ENCODE measurements at regions not wholly inside any gene's neighbourhood (a gene's known extent, or its start where the extent isn't known, plus 50 kb on each side); places are given as distances from the start of the nearest gene placed in this dataset.

DNA sequence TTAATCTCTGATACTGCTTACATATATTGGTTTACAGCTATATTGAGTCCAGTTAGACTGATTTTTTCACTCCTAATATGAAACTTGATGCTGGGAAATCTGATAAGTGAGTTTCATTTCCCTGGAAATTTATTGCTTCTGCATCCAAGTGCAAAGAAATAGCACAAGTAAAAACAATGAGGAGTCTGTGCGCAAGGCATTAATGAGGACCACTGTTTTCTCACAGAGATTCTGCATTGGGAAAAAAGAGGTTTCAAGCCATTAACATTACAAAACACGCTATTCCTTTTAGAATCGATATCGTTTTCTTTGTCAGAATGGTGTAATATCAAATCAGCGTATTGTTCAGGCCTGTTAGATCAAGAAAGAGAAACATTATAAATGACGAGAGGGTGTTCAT, 723.3 kb upstream of the ARRDC4 start:
- no peak overlapping the region for H2BK20ac ChIP-seq (ENCODE audit: low read depth, low read length)
- in situ Hi-C loops (cut with MboI; ENCODE audit: low sequenced_read_pairs) = loop anchor here (10.0 to 25.0 kb wide), 2 partner anchors 892 to 1975 kb away; no protein-coding TSS in a partner anchor

More for the DNA sequence above, 723.3 kb upstream of the ARRDC4 start:
- Histone ChIP-seq H2AK5ac (ENCODE audit: low read depth, low read length) (no peak overlapping the region), H3K9me3 (ENCODE audit: control insufficient read depth, insufficient read depth, low read length) (peaks cover 3% of the 10 kb centered on the region; the same call in 1 of the 2 replicates), H4K5ac (ENCODE audit: low read depth, low read length) (no peak overlapping the region), H3K14ac (replicated peaks; ENCODE audit: low read depth, low read length) (no peak overlapping the region), H4K91ac (ENCODE audit: insufficient read depth, low read depth, low read length) (no peak overlapping the region), H3K56ac (ENCODE audit: extremely low read depth, insufficient read depth, low read length) (no peak overlapping the region), H4K20me1 (ENCODE audit: insufficient read depth, low read length) (no peaks in the 10 kb centered on the region), H4K8ac (ENCODE audit: low read depth in 2 of 2, low read length in 2 of 2) (no peak overlapping the region), H2BK120ac (ENCODE audit: low read depth, low read length) (no peak overlapping the region), H3K4me1 (ENCODE audit: control insufficient read depth, insufficient read depth, low read length) (no peaks in the 10 kb centered on the region), H3K9ac (ENCODE audit: low read depth, low read length) (no peak overlapping the region), H2BK5ac (ENCODE audit: low read depth, low read length, poor library complexity, severe bottlenecking) (no peak overlapping the region), H2BK15ac (ENCODE audit: low read depth, low read length) (no peak overlapping the region), H2AFZ (replicated peaks; ENCODE audit: low read length, poor library complexity) (no peak overlapping the region), H3K27ac (ENCODE audit: insufficient read depth, low read length) (no peak overlapping the region), H3K27me3 (ENCODE audit: control insufficient read depth, insufficient read depth, low read length) (no peaks in the 10 kb centered on the region), H3K4ac (ENCODE audit: low read depth, low read length) (no peak overlapping the region), H2AK9ac (replicated peaks; ENCODE audit: low read depth, low read length, poor library complexity) (no peak overlapping the region), H3K79me1 (ENCODE audit: low read depth in 1 of 2, low read length in 2 of 2) (no peaks in the 10 kb centered on the region), H3K9me1 (ENCODE audit: insufficient read depth, low read length) (no peaks in the 10 kb centered on the region), H3K4me3 (ENCODE audit: insufficient read depth, low read depth, low read length) (no peak overlapping the region), H3K4me2 (ENCODE audit: low read depth, low read length) (no peak overlapping the region), H3K36me3 (ENCODE audit: control insufficient read depth, insufficient read depth, low read length) (no peaks in the 10 kb centered on the region), H3K23ac (ENCODE audit: low read depth, low read length) (no peak overlapping the region), H3K18ac (ENCODE audit: low read depth, low read length) (no peak overlapping the region)
- ATAC-seq (ENCODE audit: low read depth) (no peak), DNase-seq (no peak)
- CTCF ChIA-PET = no interaction called here
- WGBS, 2 experiments (ENCODE audit: extremely low coverage in 2 of 2, insufficient read length in 1 of 2) = 100% methylated on average over 1 of the region's 6 CpGs; no CpG with 5 or more reads in 1 of the 2 experiments
- dilution Hi-C loops (cut with HindIII; ENCODE audit: low sequenced_read_pairs, unreplicated experiment) (no loop called here), intact Hi-C loops (cut with micrococcal nuclease) (no loop called here)
- POLR2A ChIA-PET (ENCODE audit: unreplicated experiment) = no interaction called here
- no TSS peak for BruUV-seq (replicated peaks)
- TF ChIP-seq NFE2L2 (IDR thresholded peaks at IDR 0.05; ENCODE audit: low read depth, low read length) (no peak), RFX5 (IDR thresholded peaks at IDR 0.05; ENCODE audit: low read depth, low read length) (no peak), RCOR1 (IDR thresholded peaks at IDR 0.05; ENCODE audit: insufficient replicate concordance, low read length) (no peak), MXI1 (IDR thresholded peaks at IDR 0.05; ENCODE audit: borderline replicate concordance, low read depth, low read length) (no peak)

Measured in IMR-90 (cell line).